ENCODE measurements at regions not wholly inside any gene's neighbourhood (a gene's known extent, or its start where the extent isn't known, plus 50 kb on each side); places are given as distances from the start of the nearest gene placed in this dataset.

GRCh38 chr10:7505196-7505595 is 94.4 kb upstream of the SFMBT2 start:
- TF ChIP-seq CTCF (conservative IDR thresholded peaks at IDR 0.05; ENCODE audit: low read length) = no peak
- no peak for TF ChIP-seq EZH2phosphoT487 (IDR thresholded peaks at IDR 0.05; ENCODE audit: borderline replicate concordance, low read depth, low read length)
- H3K4me2 ChIP-seq (ENCODE audit: low read length) = no peak overlapping the region
- no TSS peak for BruUV-seq (replicated peaks)
- POLR2A ChIA-PET = no interaction called here
- DNase-seq (ENCODE audit: low spot score) = no peak
- peaks cover 25% of the 10 kb centered on the region for H3K4me1 ChIP-seq (ENCODE audit: insufficient read depth, low read length, poor library complexity, severe bottlenecking)
- peaks cover 17% of the 10 kb centered on the region; the same call in 1 of the 2 replicates for H3K9me3 ChIP-seq (ENCODE audit: low read length)
- H3K4me3 ChIP-seq (ENCODE audit: low read depth, low read length, poor library complexity, severe bottlenecking) = no peak overlapping the region
- intact Hi-C loops (cut with micrococcal nuclease; ENCODE audit: unreplicated experiment) = no loop called here
- CTCF ChIA-PET (ENCODE audit: unreplicated experiment) = no interaction called here
- H3K36me3 ChIP-seq (ENCODE audit: insufficient read depth, low read length) = peaks cover 16% of the 10 kb centered on the region
- H3K9me2 ChIP-seq (ENCODE audit: insufficient read depth, low read length) = no peaks in the 10 kb centered on the region
- H2AFZ ChIP-seq (ENCODE audit: low read length) = no peak overlapping the region
- no peaks in the 10 kb centered on the region for H3K79me2 ChIP-seq (ENCODE audit: insufficient read depth, low read depth, low read length)
- no peak overlapping the region for H3K27ac ChIP-seq (ENCODE audit: low read depth, low read length, poor library complexity, severe bottlenecking)
- H4K20me1 ChIP-seq (ENCODE audit: insufficient read depth, low read length) = no peaks in the 10 kb centered on the region

GRCh38 chr10:7503190-7503589 is 92.4 kb upstream of the SFMBT2 start:
- peaks cover 16% of the 10 kb centered on the region for H3K4me1 ChIP-seq (ENCODE audit: insufficient read depth, low read length, poor library complexity, severe bottlenecking)
- no peaks in the 10 kb centered on the region for H4K20me1 ChIP-seq (ENCODE audit: insufficient read depth, low read length)
- no peak overlapping the region for H3K4me2 ChIP-seq (ENCODE audit: low read length)
- BruUV-seq (replicated peaks) = no TSS peak
- DNase-seq (ENCODE audit: low spot score) = no peak
- no peak overlapping the region for H3K27ac ChIP-seq (ENCODE audit: low read depth, low read length, poor library complexity, severe bottlenecking)
- H3K9me2 ChIP-seq (ENCODE audit: insufficient read depth, low read length) = no peaks in the 10 kb centered on the region
- ChIA-PET POLR2A (interaction anchor here (1.3 to 2.9 kb wide), 2 partner anchors 9 to 11 kb away, joined by 3 to 14 read pairs; no protein-coding TSS in a partner anchor), CTCF (ENCODE audit: unreplicated experiment) (no interaction called here)
- no peak overlapping the region for H2AFZ ChIP-seq (ENCODE audit: low read length)
- TF ChIP-seq EZH2phosphoT487 (IDR thresholded peaks at IDR 0.05; ENCODE audit: borderline replicate concordance, low read depth, low read length) (no peak), CTCF (conservative IDR thresholded peaks at IDR 0.05; ENCODE audit: low read length) (no peak)
- no peaks in the 10 kb centered on the region for H3K79me2 ChIP-seq (ENCODE audit: insufficient read depth, low read depth, low read length)
- H3K36me3 ChIP-seq (ENCODE audit: insufficient read depth, low read length) = no peaks in the 10 kb centered on the region
- H3K9me3 ChIP-seq (ENCODE audit: low read length) = no peaks in the 10 kb centered on the region
- intact Hi-C loops (cut with micrococcal nuclease; ENCODE audit: unreplicated experiment) = no loop called here
- no peak overlapping the region for H3K4me3 ChIP-seq (ENCODE audit: low read depth, low read length, poor library complexity, severe bottlenecking)

- no peak for DNase-seq (ENCODE audit: low spot score)
- Histone ChIP-seq H3K79me2 (ENCODE audit: insufficient read depth, low read depth, low read length) (no peaks in the 10 kb centered on the region), H2AFZ (ENCODE audit: low read length) (no peak overlapping the region), H3K4me1 (ENCODE audit: insufficient read depth, low read length, poor library complexity, severe bottlenecking) (peaks cover 4% of the 10 kb centered on the region), H3K4me2 (ENCODE audit: low read length) (no peak overlapping the region), H3K27ac (ENCODE audit: low read depth, low read length, poor library complexity, severe bottlenecking) (no peak overlapping the region), H4K20me1 (ENCODE audit: insufficient read depth, low read length) (no peaks in the 10 kb centered on the region), H3K36me3 (ENCODE audit: insufficient read depth, low read length) (no peaks in the 10 kb centered on the region), H3K4me3 (ENCODE audit: low read depth, low read length, poor library complexity, severe bottlenecking) (no peak overlapping the region), H3K9me3 (ENCODE audit: low read length) (no peaks in the 10 kb centered on the region), H3K9me2 (ENCODE audit: insufficient read depth, low read length) (no peaks in the 10 kb centered on the region)
- TF ChIP-seq CTCF (conservative IDR thresholded peaks at IDR 0.05; ENCODE audit: low read length) (no peak), EZH2phosphoT487 (IDR thresholded peaks at IDR 0.05; ENCODE audit: borderline replicate concordance, low read depth, low read length) (no peak)
- no TSS peak for BruUV-seq (replicated peaks)
- POLR2A ChIA-PET = interaction anchor here (0.6 to 1.3 kb wide), 3 partner anchors 17 to 148 kb away, joined by 3 to 5 read pairs (median 3); no protein-coding TSS in a partner anchor
- intact Hi-C loops (cut with micrococcal nuclease; ENCODE audit: unreplicated experiment) = no loop called here
- CTCF ChIA-PET (ENCODE audit: unreplicated experiment) = interaction anchor here (0.5 kb wide), 1 partner anchor 139 kb away, joined by 4 read pairs; no protein-coding TSS in a partner anchor
Measured at GRCh38 chr10:7501157-7501556, 90.3 kb upstream of the SFMBT2 start.
